MCF 10A (cell line): ENCODE measurements at regions not wholly inside any gene's neighbourhood (a gene's known extent, or its start where the extent isn't known, plus 50 kb on each side); places are given as distances from the start of the nearest gene placed in this dataset.

Source experiments
- BruUV-seq: library from RNA; stranded (reverse); fragments of 400-500 nt; replicated peaks from 2 replicates; lab custom pipeline; 2021; lab: Mats Ljungman, UMichigan
- CTCF ChIA-PET: fragments of 300-600 bp; sonication (Branson Sonifier 250); formaldehyde crosslinking; extraction: SDS; loops from one replicate; lab custom pipeline; 2021; ENCODE audit warnings: antibody characterized with exemption, inconsistent platforms; lab: Yijun Ruan, JAX
- POLR2A ChIA-PET: fragments of 300-600, 350-650 bp; sonication (Branson Sonifier 250); formaldehyde crosslinking; extraction: SDS; loops from one replicate; lab custom pipeline; 2020; ENCODE audit warnings: antibody characterized with exemption, inconsistent platforms; lab: Yijun Ruan, JAX
- DNase-seq: peaks from one replicate; pipeline ENCODE4 v3.0.0-alpha.2; 2018; ENCODE audit not compliant: unreplicated experiment
- H3K27ac Mint-ChIP-seq: one replicate; pipeline ENCODE4 v1.8.0; 2022; ENCODE audit warnings: mild to moderate bottlenecking, low read depth, mixed read lengths; ENCODE audit not compliant: unreplicated experiment
- H3K27me3 Mint-ChIP-seq: one replicate; pipeline ENCODE4 v1.8.0; 2022; ENCODE audit warnings: mixed read lengths; ENCODE audit not compliant: insufficient read depth, unreplicated experiment
- H3K36me3 Mint-ChIP-seq: one replicate; pipeline ENCODE4 v1.8.0; 2022; ENCODE audit warnings: mild to moderate bottlenecking, moderate library complexity, mixed read lengths; ENCODE audit not compliant: insufficient read depth, unreplicated experiment
- H3K4me1 Mint-ChIP-seq: one replicate; pipeline ENCODE4 v1.8.0; 2022; ENCODE audit warnings: mixed read lengths; ENCODE audit not compliant: insufficient read depth, unreplicated experiment
- H3K4me3 Mint-ChIP-seq: one replicate; pipeline ENCODE4 v1.8.0; 2022; ENCODE audit warnings: mild to moderate bottlenecking, moderate library complexity, mixed read lengths; ENCODE audit not compliant: unreplicated experiment
- H3K9me3 Mint-ChIP-seq: one replicate; pipeline ENCODE4 v1.8.0; 2022; ENCODE audit warnings: mixed read lengths; ENCODE audit not compliant: unreplicated experiment
- CTCF ChIP-seq: fragments of 200-600 bp; IDR thresholded peaks from one replicate; pipeline ENCODE4 v1.8.0; 2022; ENCODE audit warnings: antibody characterized with exemption, mild to moderate bottlenecking; ENCODE audit not compliant: unreplicated experiment
- intact Hi-C: fragments of 100-400 bp; cut with micrococcal nuclease; formaldehyde crosslinking; loops from 2 replicates; pipeline ENCODE4 v1.14.1; 2022

- DNase-seq: no peak
- H3K4me3 Mint-ChIP-seq: no peak overlapping the region
- H3K4me1 Mint-ChIP-seq: no peaks in the 10 kb centered on the region
- intact Hi-C loops: no loop called here
- TF ChIP-seq CTCF: no peak
- CTCF ChIA-PET: interaction anchor here (0.6 to 0.7 kb wide), 2 partner anchors 435 to 462 kb away, joined by 3 read pairs; no protein-coding TSS in a partner anchor
- H3K36me3 Mint-ChIP-seq: no peaks in the 10 kb centered on the region
- no TSS peak for BruUV-seq
- no peaks in the 10 kb centered on the region for H3K9me3 Mint-ChIP-seq
- POLR2A ChIA-PET: no interaction called here
- no peaks in the 10 kb centered on the region for H3K27me3 Mint-ChIP-seq
- H3K27ac Mint-ChIP-seq: no peak overlapping the region
Measured at GRCh38 chr11:103633068-103633788, 403.2 kb upstream of the DDI1 start.

GRCh38 chr11:103633819-103634590, 402.4 kb upstream of the DDI1 start:
- no peak for DNase-seq
- intact Hi-C loops: no loop called here
- Mint-ChIP-seq H3K27me3 (no peaks in the 10 kb centered on the region), H3K36me3 (no peaks in the 10 kb centered on the region), H3K27ac (no peak overlapping the region), H3K4me3 (no peak overlapping the region), H3K9me3 (no peaks in the 10 kb centered on the region), H3K4me1 (no peaks in the 10 kb centered on the region)
- no peak for TF ChIP-seq CTCF
- POLR2A ChIA-PET: no interaction called here
- no TSS peak for BruUV-seq
- CTCF ChIA-PET: no interaction called here

- no peak for TF ChIP-seq CTCF
- intact Hi-C loops: no loop called here
- no peak overlapping the region for H3K27ac Mint-ChIP-seq
- no peak overlapping the region for H3K4me3 Mint-ChIP-seq
- no peaks in the 10 kb centered on the region for H3K27me3 Mint-ChIP-seq
- BruUV-seq: no TSS peak
- H3K9me3 Mint-ChIP-seq: no peaks in the 10 kb centered on the region
- ChIA-PET CTCF (interaction anchor here (1.0 kb wide), 1 partner anchor 17 kb away, joined by 3 read pairs; no protein-coding TSS in a partner anchor), POLR2A (no interaction called here)
- H3K36me3 Mint-ChIP-seq: no peaks in the 10 kb centered on the region
- no peak for DNase-seq
- H3K4me1 Mint-ChIP-seq: no peaks in the 10 kb centered on the region
Measured at GRCh38 chr11:103636232-103636631, 400.2 kb upstream of the DDI1 start.

- no peaks in the 10 kb centered on the region for H3K9me3 Mint-ChIP-seq
- H3K4me1 Mint-ChIP-seq: no peaks in the 10 kb centered on the region
- no peak overlapping the region for H3K27ac Mint-ChIP-seq
- no peaks in the 10 kb centered on the region for H3K27me3 Mint-ChIP-seq
- H3K4me3 Mint-ChIP-seq: no peak overlapping the region
- no TSS peak for BruUV-seq
- POLR2A ChIA-PET: no interaction called here
- CTCF ChIA-PET: interaction anchor here (0.7 kb wide), 1 partner anchor 17 kb away, joined by 3 read pairs; no protein-coding TSS in a partner anchor
- intact Hi-C loops: no loop called here
- no peaks in the 10 kb centered on the region for H3K36me3 Mint-ChIP-seq
- TF ChIP-seq CTCF: no peak
- DNase-seq: no peak
Measured at GRCh38 chr11:103637295-103637694, 399.1 kb upstream of the DDI1 start.
